Neural progenitor cell (in vitro differentiated cells): ENCODE measurements at regions not wholly inside any gene's neighbourhood (a gene's known extent, or its start where the extent isn't known, plus 50 kb on each side); places are given as distances from the start of the nearest gene placed in this dataset.

Source experiments
- DNase-seq: peaks from one replicate; pipeline ENCODE4 v3.0.0-alpha.2; 2016; ENCODE audit warnings: low spot score
- H2AFZ ChIP-seq: fragments of 200-600 bp; sonication (generic); replicated peaks from 2 replicates; pipeline ENCODE4 v1.6.1; 2016; ENCODE audit warnings: antibody characterized with exemption
- H3F3A ChIP-seq: fragments of 200-600 bp; sonication (generic); 2 replicates; pipeline ENCODE4 v1.6.1; 2016; ENCODE audit warnings: antibody characterized with exemption, low read depth
- H3K27ac ChIP-seq: fragments of 200-600 bp; sonication (generic); 2 replicates; pipeline ENCODE4 v1.5.1; 2016; ENCODE audit warnings: mild to moderate bottlenecking
- H3K27me3 ChIP-seq: fragments of 200-600 bp; sonication (generic); 2 replicates; pipeline ENCODE4 v1.6.1; 2016; ENCODE audit warnings: mild to moderate bottlenecking, moderate library complexity
- H3K36me3 ChIP-seq: fragments of 200-600 bp; sonication (generic); 2 replicates; pipeline ENCODE4 v1.5.1; 2016
- H3K4me1 ChIP-seq: fragments of 200-600 bp; sonication (generic); 2 replicates; pipeline ENCODE4 v1.6.1; 2016; ENCODE audit warnings: mixed run types
- H3K4me2 ChIP-seq: fragments of 200-600 bp; sonication (generic); 2 replicates; pipeline ENCODE4 v1.6.1; 2016
- H3K4me3 ChIP-seq: fragments of 200-600 bp; sonication (generic); 2 replicates; pipeline ENCODE4 v1.5.1; 2016
- H3K79me2 ChIP-seq: fragments of 200-600 bp; sonication (generic); 2 replicates; pipeline ENCODE4 v1.6.1; 2016; ENCODE audit warnings: low read depth
- H3K9ac ChIP-seq: fragments of 200-600 bp; sonication (generic); 2 replicates; pipeline ENCODE4 v1.6.1; 2016
- H3K9me3 ChIP-seq: fragments of 200-600 bp; sonication (generic); 2 replicates; pipeline ENCODE4 v1.5.1; 2016; ENCODE audit warnings: low read depth
- H4K20me1 ChIP-seq: fragments of 200-600 bp; sonication (generic); 2 replicates; pipeline ENCODE4 v1.6.1; 2016; ENCODE audit warnings: low read depth
- H3K27ac Mint-ChIP-seq: 3 replicates; pipeline ENCODE4 v1.8.0; 2021; ENCODE audit warnings: mixed read lengths
- H3K27me3 Mint-ChIP-seq: 2 replicates; pipeline ENCODE4 v1.8.0; 2022; ENCODE audit warnings: low read depth, mild to moderate bottlenecking, inconsistent platforms, moderate library complexity, mixed read lengths; ENCODE audit not compliant: insufficient read depth
- H3K36me3 Mint-ChIP-seq: 3 replicates; pipeline ENCODE4 v1.8.0; 2021; ENCODE audit warnings: mixed read lengths
- H3K4me1 Mint-ChIP-seq: 3 replicates; pipeline ENCODE4 v1.8.0; 2021; ENCODE audit warnings: mixed read lengths
- H3K4me3 Mint-ChIP-seq: 3 replicates; pipeline ENCODE4 v1.8.0; 2021; ENCODE audit warnings: mild to moderate bottlenecking, moderate library complexity, mixed read lengths
- H3K9me3 Mint-ChIP-seq: 3 replicates; pipeline ENCODE4 v1.8.0; 2020; ENCODE audit warnings: mixed read lengths
- EZH2 ChIP-seq: fragments of 200-600 bp; sonication (generic); IDR thresholded peaks from 2 replicates; pipeline ENCODE4 v1.6.1; 2017; ENCODE audit warnings: antibody characterized with exemption, mild to moderate bottlenecking, moderate library complexity
- EZH2phosphoT487 ChIP-seq: fragments of 200-600 bp; sonication (generic); IDR thresholded peaks from 2 replicates; pipeline ENCODE4 v1.6.1; 2017; ENCODE audit warnings: antibody characterized with exemption
- TF ChIP-seq, protein P1 (sequence below): fragments of 200-600 bp; sonication (generic); IDR thresholded peaks from 2 replicates; pipeline ENCODE4 v1.5.1; 2017; ENCODE audit warnings: antibody characterized with exemption, mild to moderate bottlenecking

DNA sequence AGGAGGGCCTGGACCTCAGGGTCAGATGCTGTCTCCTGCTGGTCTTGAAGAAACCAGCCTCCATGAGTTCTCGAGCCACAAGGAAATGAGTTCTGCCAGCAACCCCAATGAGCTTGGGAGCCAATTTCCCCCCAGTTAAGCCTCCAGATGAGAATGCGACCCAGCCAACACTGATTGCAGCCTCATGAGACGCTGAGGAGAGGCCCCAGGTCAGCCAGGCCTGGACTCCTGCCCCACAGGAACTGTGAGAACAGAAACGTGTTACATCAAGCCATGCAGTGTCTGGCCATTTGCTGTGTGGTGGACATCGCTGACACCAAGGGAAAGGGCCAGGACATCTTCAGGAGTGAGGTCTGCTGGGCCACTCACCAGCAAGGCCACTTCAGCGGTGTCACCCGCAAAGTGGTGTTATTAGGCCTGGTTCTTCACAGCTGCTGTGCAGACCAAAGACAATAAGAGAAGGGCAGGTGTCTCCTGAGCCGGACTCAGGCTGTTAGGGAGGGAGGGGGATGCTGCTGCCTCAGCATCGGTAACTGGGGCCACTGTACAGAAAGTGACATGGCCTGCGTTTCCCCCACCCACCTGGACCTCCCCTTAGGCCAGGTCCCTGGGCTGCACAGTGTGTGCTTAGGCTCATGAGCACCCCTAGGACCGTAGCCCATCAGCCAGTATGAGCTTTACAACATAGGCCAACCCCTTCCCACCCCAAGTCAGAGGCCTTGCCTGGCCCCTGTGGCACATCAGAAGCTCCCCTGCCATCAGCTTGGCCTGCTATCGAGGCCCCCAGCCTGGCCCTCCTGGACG is 272.4 kb upstream of the RTL1 start:
- peaks cover 26% of the 10 kb centered on the region for H3K9me3 Mint-ChIP-seq
- Histone ChIP-seq H3K27ac (no peak overlapping the region), H4K20me1 (no peaks in the 10 kb centered on the region), H3K36me3 (no peaks in the 10 kb centered on the region), H3K27me3 (no peaks in the 10 kb centered on the region), H3F3A (no peaks in the 10 kb centered on the region), H3K4me2 (no peak overlapping the region), H3K9ac (no peak overlapping the region), H3K4me1 (no peaks in the 10 kb centered on the region), H2AFZ (no peak overlapping the region), H3K4me3 (no peak overlapping the region), H3K79me2 (no peaks in the 10 kb centered on the region), H3K9me3 (no peaks in the 10 kb centered on the region)
- H3K36me3 Mint-ChIP-seq: peaks cover 6% of the 10 kb centered on the region
- TF ChIP-seq, protein P1, sequence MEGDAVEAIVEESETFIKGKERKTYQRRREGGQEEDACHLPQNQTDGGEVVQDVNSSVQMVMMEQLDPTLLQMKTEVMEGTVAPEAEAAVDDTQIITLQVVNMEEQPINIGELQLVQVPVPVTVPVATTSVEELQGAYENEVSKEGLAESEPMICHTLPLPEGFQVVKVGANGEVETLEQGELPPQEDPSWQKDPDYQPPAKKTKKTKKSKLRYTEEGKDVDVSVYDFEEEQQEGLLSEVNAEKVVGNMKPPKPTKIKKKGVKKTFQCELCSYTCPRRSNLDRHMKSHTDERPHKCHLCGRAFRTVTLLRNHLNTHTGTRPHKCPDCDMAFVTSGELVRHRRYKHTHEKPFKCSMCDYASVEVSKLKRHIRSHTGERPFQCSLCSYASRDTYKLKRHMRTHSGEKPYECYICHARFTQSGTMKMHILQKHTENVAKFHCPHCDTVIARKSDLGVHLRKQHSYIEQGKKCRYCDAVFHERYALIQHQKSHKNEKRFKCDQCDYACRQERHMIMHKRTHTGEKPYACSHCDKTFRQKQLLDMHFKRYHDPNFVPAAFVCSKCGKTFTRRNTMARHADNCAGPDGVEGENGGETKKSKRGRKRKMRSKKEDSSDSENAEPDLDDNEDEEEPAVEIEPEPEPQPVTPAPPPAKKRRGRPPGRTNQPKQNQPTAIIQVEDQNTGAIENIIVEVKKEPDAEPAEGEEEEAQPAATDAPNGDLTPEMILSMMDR: no peak
- TF ChIP-seq EZH2phosphoT487 (no peak), EZH2 (no peak)
- H3K27me3 Mint-ChIP-seq: peaks cover 10% of the 10 kb centered on the region
- DNase-seq: no peak
- peaks cover 21% of the 10 kb centered on the region for H3K4me1 Mint-ChIP-seq
- no peak overlapping the region for H3K27ac Mint-ChIP-seq
- H3K4me3 Mint-ChIP-seq: no peak overlapping the region

DNA sequence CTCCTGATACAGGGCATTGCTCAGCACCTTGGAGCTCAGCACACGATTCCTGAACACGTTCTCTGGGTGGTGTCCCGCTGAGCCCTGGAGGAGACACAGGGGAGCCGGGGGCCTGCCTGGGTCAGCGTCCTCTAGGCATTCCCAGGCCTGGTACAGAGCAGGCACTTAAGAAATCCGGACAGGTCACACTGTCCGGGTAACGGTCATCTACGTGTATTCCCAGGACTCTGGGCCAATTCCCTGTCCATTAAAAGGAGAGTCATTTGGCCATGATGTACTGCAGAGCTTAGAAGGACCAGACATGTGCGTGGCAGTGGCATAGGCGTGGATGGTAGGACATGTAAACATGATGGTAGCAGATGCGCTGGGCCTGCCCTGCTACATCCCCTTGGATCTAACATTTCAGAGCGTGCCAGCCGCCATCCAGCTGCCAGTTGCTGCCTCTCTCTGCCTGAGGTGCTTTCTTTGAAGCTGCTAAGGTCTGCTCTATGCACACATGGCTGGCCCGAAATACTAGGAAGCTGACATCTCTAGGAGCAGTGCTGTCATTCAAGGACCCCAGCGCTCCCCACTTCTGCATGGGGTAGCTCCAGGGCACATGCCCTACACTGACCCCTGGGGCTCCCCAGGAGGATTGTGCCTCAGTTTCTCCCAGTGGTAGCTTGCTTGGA is 273.1 kb upstream of the RTL1 start:
- peaks cover 1% of the 10 kb centered on the region for H3K36me3 Mint-ChIP-seq
- Histone ChIP-seq H3K36me3 (no peaks in the 10 kb centered on the region), H3K9me3 (no peaks in the 10 kb centered on the region), H3K4me2 (no peak overlapping the region), H3F3A (no peaks in the 10 kb centered on the region), H2AFZ (no peak overlapping the region), H3K4me1 (no peaks in the 10 kb centered on the region), H3K27me3 (no peaks in the 10 kb centered on the region), H4K20me1 (no peaks in the 10 kb centered on the region), H3K79me2 (no peaks in the 10 kb centered on the region), H3K4me3 (no peak overlapping the region), H3K9ac (no peak overlapping the region), H3K27ac (no peak overlapping the region)
- H3K4me3 Mint-ChIP-seq: no peak overlapping the region
- H3K27ac Mint-ChIP-seq: no peak overlapping the region
- H3K4me1 Mint-ChIP-seq: peaks cover 21% of the 10 kb centered on the region
- TF ChIP-seq, protein P1: no peak
- peaks cover 24% of the 10 kb centered on the region for H3K9me3 Mint-ChIP-seq
- peaks cover 15% of the 10 kb centered on the region for H3K27me3 Mint-ChIP-seq
- no peak for DNase-seq

DNA sequence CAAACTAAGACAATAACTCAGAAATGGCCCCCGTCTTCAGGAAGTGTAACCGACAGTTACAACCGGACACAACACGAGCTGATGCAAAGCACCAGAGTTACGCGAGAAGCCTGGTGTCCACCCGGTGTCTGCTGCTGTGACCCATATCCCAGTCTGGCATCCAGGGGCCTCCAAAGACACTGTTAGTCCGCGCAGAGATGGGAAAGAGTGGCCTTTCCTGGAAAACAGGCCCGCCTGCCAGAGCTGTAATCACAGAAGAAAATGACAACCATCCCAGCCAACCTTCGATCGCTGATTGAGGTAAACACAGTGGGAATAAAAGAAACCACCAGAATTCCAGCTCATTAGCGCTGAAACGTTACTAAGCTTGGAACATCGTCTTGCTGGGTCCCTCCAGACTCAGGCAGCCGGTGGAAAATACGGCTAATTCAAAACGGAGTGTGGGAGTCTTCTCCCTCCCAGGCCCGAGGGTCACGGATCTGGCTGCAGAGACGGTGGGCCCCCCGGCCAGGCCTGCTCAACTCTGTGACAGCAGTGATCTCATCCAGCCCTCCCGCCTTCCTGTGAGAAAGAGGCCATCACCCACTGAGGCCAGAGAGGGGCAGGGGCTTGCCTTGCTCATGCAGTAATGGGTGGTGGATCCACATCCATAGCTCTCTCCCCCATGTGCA is 273.9 kb upstream of the RTL1 start:
- Histone ChIP-seq H3K4me1 (no peaks in the 10 kb centered on the region), H3K4me3 (no peak overlapping the region), H3K9ac (no peak overlapping the region), H3K36me3 (no peaks in the 10 kb centered on the region), H3K9me3 (no peaks in the 10 kb centered on the region), H2AFZ (no peak overlapping the region), H3K27me3 (no peaks in the 10 kb centered on the region), H3K79me2 (no peaks in the 10 kb centered on the region), H3K27ac (no peak overlapping the region), H3F3A (no peaks in the 10 kb centered on the region), H4K20me1 (no peaks in the 10 kb centered on the region), H3K4me2 (no peak overlapping the region)
- peaks cover 20% of the 10 kb centered on the region for H3K9me3 Mint-ChIP-seq
- H3K4me3 Mint-ChIP-seq: no peak overlapping the region
- no peak for DNase-seq
- H3K4me1 Mint-ChIP-seq: peaks cover 21% of the 10 kb centered on the region
- peak overlapping the region; percentile 68 for H3K27ac Mint-ChIP-seq
- H3K27me3 Mint-ChIP-seq: peaks cover 15% of the 10 kb centered on the region
- H3K36me3 Mint-ChIP-seq: peaks cover 1% of the 10 kb centered on the region
- TF ChIP-seq EZH2phosphoT487: no peak
- no peak for TF ChIP-seq EZH2
- TF ChIP-seq, protein P1: no peak
